ENCODE measurements at regions not wholly inside any gene's neighbourhood (a gene's known extent, or its start where the extent isn't known, plus 50 kb on each side); places are given as distances from the start of the nearest gene placed in this dataset.

- 0% methylated on average over 3 of the region's 4 CpGs for WGBS (ENCODE audit: missing lambda C conversion rate)
- DNase-seq (ENCODE audit: low read depth in 1 of 2, low spot score in 1 of 2) (no peak), ATAC-seq (no peak), FAIRE-seq (no peak)
- Histone ChIP-seq H3K9me3 (no peaks in the 10 kb centered on the region), H3K4me1 (no peaks in the 10 kb centered on the region), H3K4me2 (no peak overlapping the region), H3K4me3 (no peak overlapping the region), H3K27ac (no peak overlapping the region)
- TF ChIP-seq FOXS1 (CRISPR knock-in tag; IDR thresholded peaks at IDR 0.05) (no peak), USF2 (IDR thresholded peaks at IDR 0.05) (no peak), NFE2L2 (conservative IDR thresholded peaks at IDR 0.05; ENCODE audit: low read length) (no peak), HEYL (CRISPR knock-in tag; IDR thresholded peaks at IDR 0.05) (no peak), RARB (CRISPR knock-in tag; IDR thresholded peaks at IDR 0.05) (no peak)
- TF ChIP-seq, protein P1, sequence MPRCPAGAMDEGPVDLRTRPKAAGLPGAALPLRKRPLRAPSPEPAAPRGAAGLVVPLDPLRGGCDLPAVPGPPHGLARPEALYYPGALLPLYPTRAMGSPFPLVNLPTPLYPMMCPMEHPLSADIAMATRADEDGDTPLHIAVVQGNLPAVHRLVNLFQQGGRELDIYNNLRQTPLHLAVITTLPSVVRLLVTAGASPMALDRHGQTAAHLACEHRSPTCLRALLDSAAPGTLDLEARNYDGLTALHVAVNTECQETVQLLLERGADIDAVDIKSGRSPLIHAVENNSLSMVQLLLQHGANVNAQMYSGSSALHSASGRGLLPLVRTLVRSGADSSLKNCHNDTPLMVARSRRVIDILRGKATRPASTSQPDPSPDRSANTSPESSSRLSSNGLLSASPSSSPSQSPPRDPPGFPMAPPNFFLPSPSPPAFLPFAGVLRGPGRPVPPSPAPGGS (IDR thresholded peaks at IDR 0.05) = no peak
- CTCF ChIA-PET = no interaction called here
- POLR2A ChIA-PET = no interaction called here
Measured at GRCh38 chr1:34518146-34518699, 236.6 kb upstream of the GJB5 start.

GRCh38 chr1:34520111-34520510 is 234.7 kb upstream of the GJB5 start:
- DNase-seq (ENCODE audit: low read depth in 1 of 2, low spot score in 1 of 2) = no peak
- H3K27ac ChIP-seq = no peak overlapping the region
- no peak overlapping the region for H3K4me2 ChIP-seq
- ATAC-seq = no peak
- POLR2A ChIA-PET = no interaction called here
- WGBS (ENCODE audit: missing lambda C conversion rate) = 6% methylated on average over 4 of the region's 4 CpGs
- no peak for FAIRE-seq
- H3K9me3 ChIP-seq = no peaks in the 10 kb centered on the region
- H3K4me1 ChIP-seq = no peaks in the 10 kb centered on the region
- no peak for TF ChIP-seq CBX2 (IDR thresholded peaks at IDR 0.05; ENCODE audit: borderline replicate concordance, low read depth)
- no peak for TF ChIP-seq KDM1A (IDR thresholded peaks at IDR 0.05; ENCODE audit: low read depth)
- TF ChIP-seq, protein P2, sequence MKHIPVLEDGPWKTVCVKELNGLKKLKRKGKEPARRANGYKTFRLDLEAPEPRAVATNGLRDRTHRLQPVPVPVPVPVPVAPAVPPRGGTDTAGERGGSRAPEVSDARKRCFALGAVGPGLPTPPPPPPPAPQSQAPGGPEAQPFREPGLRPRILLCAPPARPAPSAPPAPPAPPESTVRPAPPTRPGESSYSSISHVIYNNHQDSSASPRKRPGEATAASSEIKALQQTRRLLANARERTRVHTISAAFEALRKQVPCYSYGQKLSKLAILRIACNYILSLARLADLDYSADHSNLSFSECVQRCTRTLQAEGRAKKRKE (CRISPR knock-in tag; IDR thresholded peaks at IDR 0.05; ENCODE audit: low read depth) = no peak
- TF ChIP-seq ZFP36 (IDR thresholded peaks at IDR 0.05; ENCODE audit: borderline replicate concordance, partially characterized antibody) = no peak
- no peak for TF ChIP-seq GATA3 (IDR thresholded peaks at IDR 0.05; ENCODE audit: borderline replicate concordance)
- TF ChIP-seq FOXS1 (CRISPR knock-in tag; IDR thresholded peaks at IDR 0.05) = no peak
- no peak for TF ChIP-seq TP53 (CRISPR knock-in tag; IDR thresholded peaks at IDR 0.05)
- no peak for TF ChIP-seq SMC3 (IDR thresholded peaks at IDR 0.05)
- TF ChIP-seq POLR2A (IDR thresholded peaks at IDR 0.05; ENCODE audit: low read length) = no peak
- TF ChIP-seq HES2 (IDR thresholded peaks at IDR 0.05) = no peak
- H3K4me3 ChIP-seq = no peak overlapping the region
- CTCF ChIA-PET = no interaction called here

DNA sequence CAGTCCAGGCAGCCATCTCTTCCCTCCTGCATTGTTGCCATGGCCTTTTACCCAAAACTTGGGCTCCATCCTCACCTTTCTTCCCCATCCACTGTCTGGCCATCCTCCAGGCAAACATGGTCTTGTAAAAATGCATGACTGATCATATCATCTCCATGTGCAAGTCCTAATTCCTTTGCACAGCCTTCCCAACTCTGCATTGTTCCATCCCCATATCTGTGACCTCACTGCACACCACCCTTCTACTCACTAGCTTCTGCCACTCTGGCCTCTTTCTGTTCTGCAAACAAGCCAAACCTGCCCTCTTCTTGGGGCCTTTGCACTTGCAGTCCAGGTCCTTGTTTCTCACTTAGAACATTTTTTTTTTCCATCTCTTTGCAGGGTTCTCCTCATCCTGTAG is 230.1 kb upstream of the GJB5 start:
- H3K4me3 ChIP-seq = no peak overlapping the region
- ChIA-PET POLR2A (no interaction called here), CTCF (no interaction called here)
- no peak for ATAC-seq
- H3K27ac ChIP-seq = no peak overlapping the region
- no peaks in the 10 kb centered on the region for H3K9me3 ChIP-seq
- H3K4me2 ChIP-seq = no peak overlapping the region
- FAIRE-seq = no peak
- DNase-seq (ENCODE audit: low read depth in 1 of 2, low spot score in 1 of 2) = no peak
- TF ChIP-seq PBX3 (IDR thresholded peaks at IDR 0.05) (no peak), EHMT2 (IDR thresholded peaks at IDR 0.05; ENCODE audit: low read depth) (no peak), NR3C1 (IDR thresholded peaks at IDR 0.05) (no peak), EHF (CRISPR knock-in tag; IDR thresholded peaks at IDR 0.05) (no peak), HOXB5 (CRISPR knock-in tag; IDR thresholded peaks at IDR 0.05) (no peak), POLR2AphosphoS2 (conservative IDR thresholded peaks at IDR 0.05; ENCODE audit: low read length) (no peak), HOXA7 (CRISPR knock-in tag; IDR thresholded peaks at IDR 0.05) (no peak), MYC (IDR thresholded peaks at IDR 0.05; ENCODE audit: borderline replicate concordance, low read length) (no peak), TFCP2L1 (CRISPR knock-in tag; IDR thresholded peaks at IDR 0.05) (no peak), JUN (IDR thresholded peaks at IDR 0.05) (no peak), FOSB (CRISPR knock-in tag; IDR thresholded peaks at IDR 0.05) (no peak), RCOR1 (IDR thresholded peaks at IDR 0.05; ENCODE audit: low read depth, low read length) (no peak), HEYL (CRISPR knock-in tag; IDR thresholded peaks at IDR 0.05) (no peak), MAZ (IDR thresholded peaks at IDR 0.05; ENCODE audit: borderline replicate concordance, low read depth, low read length) (no peak), ESRRA (IDR thresholded peaks at IDR 0.05; ENCODE audit: borderline replicate concordance, low read length) (no peak), CBX2 (IDR thresholded peaks at IDR 0.05; ENCODE audit: borderline replicate concordance, low read depth) (no peak), GATA3 (IDR thresholded peaks at IDR 0.05; ENCODE audit: borderline replicate concordance) (no peak), RARB (CRISPR knock-in tag; IDR thresholded peaks at IDR 0.05) (no peak)
- TF ChIP-seq, protein P2 (CRISPR knock-in tag; IDR thresholded peaks at IDR 0.05; ENCODE audit: low read depth) = no peak
- no peaks in the 10 kb centered on the region for H3K4me1 ChIP-seq
